IMR-90 (cell line): ENCODE measurements at regions not wholly inside any gene's neighbourhood (a gene's known extent, or its start where the extent isn't known, plus 50 kb on each side); places are given as distances from the start of the nearest gene placed in this dataset.

ENCODE experiments used
- ATAC-seq: fragments of 200-7000 bp; cut with Tn5 transposase; 2 replicates; pipeline ENCODE4 v1.9.1; 2020; ENCODE audit warnings: low read depth, mild to moderate bottlenecking, moderate library complexity
- BruUV-seq: library from RNA; stranded (reverse); fragments of 400-500 nt; replicated peaks from 2 replicates; lab custom pipeline; 2021; lab: Mats Ljungman, UMichigan
- CTCF ChIA-PET: fragments of 300-600 bp; formaldehyde crosslinking; extraction: SDS; loops from one replicate; lab custom pipeline; 2021; ENCODE audit warnings: antibody characterized with exemption; lab: Yijun Ruan, JAX
- POLR2A ChIA-PET: fragments of 300-600 bp; sonication (Branson Sonifier 250); formaldehyde crosslinking; loops from one replicate; lab custom pipeline; 2022; ENCODE audit warnings: antibody characterized with exemption; ENCODE audit not compliant: unreplicated experiment; lab: Charles Lee
- DNase-seq: peaks from one replicate; pipeline ENCODE4 v3.0.0; 2013
- H2AFZ ChIP-seq: replicated peaks from 2 replicates; pipeline ENCODE3; 2013; ENCODE audit warnings: low read length, mild to moderate bottlenecking; ENCODE audit not compliant: poor library complexity
- H2AK5ac ChIP-seq: 2 replicates; pipeline ENCODE4 v1.6.1; 2013; ENCODE audit warnings: low read depth, low read length, inconsistent platforms
- H2AK9ac ChIP-seq: replicated peaks from 2 replicates; pipeline ENCODE3; 2013; ENCODE audit warnings: mild to moderate bottlenecking, low read depth, low read length, moderate library complexity; ENCODE audit not compliant: poor library complexity
- H2BK120ac ChIP-seq: 2 replicates; pipeline ENCODE4 v1.6.1; 2013; ENCODE audit warnings: low read depth, low read length, inconsistent platforms
- H2BK15ac ChIP-seq: 3 replicates; pipeline ENCODE4 v1.6.1; 2013; ENCODE audit warnings: low read depth, low read length, inconsistent platforms
- H2BK20ac ChIP-seq: 2 replicates; pipeline ENCODE4 v1.6.1; 2013; ENCODE audit warnings: low read depth, mild to moderate bottlenecking, inconsistent platforms, low read length, moderate library complexity
- H2BK5ac ChIP-seq: 2 replicates; pipeline ENCODE4 v1.6.1; 2013; ENCODE audit warnings: mild to moderate bottlenecking, low read depth, low read length, inconsistent platforms; ENCODE audit not compliant: poor library complexity, severe bottlenecking
- H3K14ac ChIP-seq: replicated peaks from 2 replicates; pipeline ENCODE4 v1.6.1; 2013; ENCODE audit warnings: low read depth, low read length, inconsistent platforms
- H3K18ac ChIP-seq: 2 replicates; pipeline ENCODE4 v1.6.1; 2013; ENCODE audit warnings: low read depth, low read length, control low read depth
- H3K23ac ChIP-seq: 2 replicates; pipeline ENCODE4 v1.6.1; 2013; ENCODE audit warnings: low read depth, low read length, inconsistent platforms
- H3K27ac ChIP-seq: 2 replicates; pipeline ENCODE4 v1.5.1; 2013; ENCODE audit warnings: mild to moderate bottlenecking, control low read depth, low read length; ENCODE audit not compliant: insufficient read depth
- H3K27me3 ChIP-seq: 2 replicates; pipeline ENCODE4 v1.6.1; 2013; ENCODE audit warnings: low read length; ENCODE audit not compliant: control insufficient read depth, insufficient read depth
- H3K36me3 ChIP-seq: 2 replicates; pipeline ENCODE4 v1.6.1; 2013; ENCODE audit warnings: low read length, mixed read lengths; ENCODE audit not compliant: control insufficient read depth, insufficient read depth
- H3K4ac ChIP-seq: 2 replicates; pipeline ENCODE4 v1.6.1; 2013; ENCODE audit warnings: low read depth, low read length, inconsistent platforms
- H3K4me1 ChIP-seq: 2 replicates; pipeline ENCODE4 v1.6.1; 2013; ENCODE audit warnings: low read length, mixed read lengths; ENCODE audit not compliant: control insufficient read depth, insufficient read depth
- H3K4me2 ChIP-seq: 2 replicates; pipeline ENCODE4 v1.6.1; 2013; ENCODE audit warnings: low read depth, mild to moderate bottlenecking, control low read depth, low read length, moderate library complexity
- H3K4me3 ChIP-seq: 2 replicates; pipeline ENCODE4 v1.5.1; 2013; ENCODE audit warnings: low read depth, mild to moderate bottlenecking, control low read depth, low read length, moderate library complexity; ENCODE audit not compliant: insufficient read depth
- H3K56ac ChIP-seq: 2 replicates; pipeline ENCODE4 v1.6.1; 2013; ENCODE audit warnings: low read length, inconsistent platforms; ENCODE audit not compliant: insufficient read depth; ENCODE audit errors: extremely low read depth
- H3K79me1 ChIP-seq, 2 experiments: 2 replicates each; pipeline ENCODE4 v1.6.1; 2013; ENCODE audit warnings: low read length in 2 of 2, inconsistent platforms in 1 of 2, low read depth in 1 of 2
- H3K9ac ChIP-seq: 2 replicates; pipeline ENCODE4 v1.6.1; 2013; ENCODE audit warnings: low read depth, low read length, control low read depth
- H3K9me1 ChIP-seq: 2 replicates; pipeline ENCODE4 v1.6.1; 2013; ENCODE audit warnings: low read length, inconsistent platforms; ENCODE audit not compliant: insufficient read depth
- H3K9me3 ChIP-seq: 2 replicates; pipeline ENCODE4 v1.6.1; 2013; ENCODE audit warnings: low read length; ENCODE audit not compliant: control insufficient read depth, insufficient read depth
- H4K20me1 ChIP-seq: 2 replicates; pipeline ENCODE4 v1.6.1; 2013; ENCODE audit warnings: low read length, inconsistent platforms; ENCODE audit not compliant: insufficient read depth
- H4K5ac ChIP-seq: 2 replicates; pipeline ENCODE4 v1.6.1; 2013; ENCODE audit warnings: mild to moderate bottlenecking, low read depth, low read length, control low read depth
- H4K8ac ChIP-seq, 2 experiments: 2 replicates each; pipeline ENCODE4 v1.6.1; 2013; ENCODE audit warnings: low read depth in 2 of 2, low read length in 2 of 2, control low read depth in 1 of 2, inconsistent platforms in 1 of 2
- H4K91ac ChIP-seq: 2 replicates; pipeline ENCODE4 v1.6.1; 2013; ENCODE audit warnings: low read depth, low read length, inconsistent platforms; ENCODE audit not compliant: insufficient read depth
- BHLHE40 ChIP-seq: fragments of 150-350 bp; IDR thresholded peaks from 2 replicates; pipeline ENCODE4 v1.6.1; 2016; ENCODE audit warnings: mild to moderate bottlenecking, low read depth, low read length
- CEBPB ChIP-seq: IDR thresholded peaks from 2 replicates; pipeline ENCODE4 v1.6.1; 2012; ENCODE audit warnings: low read depth, low read length, improper control_type of control experiment
- CHD1 ChIP-seq: IDR thresholded peaks from 2 replicates; pipeline ENCODE4 v1.6.1; 2012; ENCODE audit warnings: low read depth, low read length, improper control_type of control experiment
- FOS ChIP-seq: fragments of 150-350 bp; IDR thresholded peaks from 2 replicates; pipeline ENCODE4 v1.6.1; 2016; ENCODE audit warnings: low read depth, low read length
- MAFK ChIP-seq: IDR thresholded peaks from 2 replicates; pipeline ENCODE4 v1.6.1; 2012; ENCODE audit warnings: low read depth, low read length, improper control_type of control experiment
- MAZ ChIP-seq: IDR thresholded peaks from 2 replicates; pipeline ENCODE4 v1.6.1; 2012; ENCODE audit warnings: low read depth, mild to moderate bottlenecking, low read length, improper control_type of control experiment, moderate library complexity, borderline replicate concordance
- MXI1 ChIP-seq: IDR thresholded peaks from 2 replicates; pipeline ENCODE4 v1.6.1; 2012; ENCODE audit warnings: low read depth, mild to moderate bottlenecking, low read length, moderate library complexity, borderline replicate concordance
- NFE2L2 ChIP-seq: fragments of 150-350 bp; IDR thresholded peaks from 2 replicates; pipeline ENCODE4 v1.6.1; 2016; ENCODE audit warnings: low read depth, mild to moderate bottlenecking, low read length
- POLR2A ChIP-seq: IDR thresholded peaks from 2 replicates; pipeline ENCODE4 v1.6.1; 2012; ENCODE audit warnings: mild to moderate bottlenecking, low read depth, low read length
- RCOR1 ChIP-seq: IDR thresholded peaks from 2 replicates; pipeline ENCODE4 v1.6.1; 2012; ENCODE audit warnings: mild to moderate bottlenecking, low read length, improper control_type of control experiment; ENCODE audit not compliant: insufficient replicate concordance
- RFX5 ChIP-seq: IDR thresholded peaks from 2 replicates; pipeline ENCODE4 v1.8.0; 2012; ENCODE audit warnings: low read depth, mild to moderate bottlenecking, low read length, moderate library complexity
- SMC3 ChIP-seq: fragments of 150-350 bp; IDR thresholded peaks from 2 replicates; pipeline ENCODE4 v1.6.1; 2016; ENCODE audit warnings: low read depth, mild to moderate bottlenecking, antibody characterized with exemption, low read length, moderate library complexity
- WGBS, 2 experiments: methylation state at CpG; one replicate each; pipeline versions ENCODE4 v1.1.5 to v1.1.7; 2013; ENCODE audit warnings: missing lambda C conversion rate in 2 of 2; ENCODE audit not compliant: insufficient read length in 1 of 2; ENCODE audit errors: extremely low coverage in 2 of 2; 5-methylcytosine and 5-hydroxymethylcytosine counted together
- dilution Hi-C: fragments of 300-500 bp; cut with HindIII; formaldehyde crosslinking; loops from one replicate; pipeline ENCODE4 v1.14.3; 2018; ENCODE audit warnings: low sequenced_read_pairs; ENCODE audit not compliant: unreplicated experiment
- in situ Hi-C: fragments of 300-500 bp; cut with MboI; formaldehyde crosslinking; loops from 3 replicates; pipeline ENCODE4 v1.14.3; 2019; ENCODE audit warnings: low sequenced_read_pairs, inconsistent platforms, mixed read lengths
- intact Hi-C: fragments of 100-400 bp; cut with micrococcal nuclease; formaldehyde crosslinking; loops from 2 replicates; pipeline ENCODE4 v1.10.0; 2022
- TF ChIP-seq, protein P1 (sequence below): fragments of 150-350 bp; IDR thresholded peaks from 2 replicates; pipeline ENCODE4 v1.6.1; 2017; ENCODE audit warnings: mild to moderate bottlenecking, antibody characterized with exemption, low read length, low read depth
- TF ChIP-seq, protein P2 (sequence below): fragments of 150-350 bp; IDR thresholded peaks from 2 replicates; pipeline ENCODE4 v1.6.1; 2016; ENCODE audit warnings: low read depth, mild to moderate bottlenecking, low read length, moderate library complexity, borderline replicate concordance

DNA sequence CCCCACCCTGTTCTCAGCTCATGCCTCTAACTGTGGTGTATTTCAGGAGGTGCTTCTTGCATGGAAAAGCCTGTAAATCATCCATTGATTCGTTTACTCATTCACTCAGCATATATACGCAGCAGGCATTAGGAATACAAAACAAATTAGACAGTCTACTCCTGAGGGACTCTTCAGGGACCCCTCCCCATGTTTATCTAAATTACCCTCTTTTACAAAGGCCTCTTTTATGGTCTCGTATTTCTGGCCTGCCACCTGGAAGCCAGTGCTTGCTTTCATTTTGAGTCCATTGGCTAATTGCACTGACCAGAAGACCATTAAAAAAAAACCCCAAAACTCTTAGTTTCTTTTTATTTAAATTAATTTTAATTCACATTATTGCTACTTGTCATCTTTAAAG is 134.4 kb downstream of the DACT1 start:
- Histone ChIP-seq H4K5ac (no peak overlapping the region), H3K27me3 (peaks cover 2% of the 10 kb centered on the region), H4K20me1 (no peaks in the 10 kb centered on the region), H4K91ac (no peak overlapping the region), H3K4me3 (no peak overlapping the region), H2BK5ac (no peak overlapping the region), H3K4me2 (no peak overlapping the region), H2AK5ac (no peak overlapping the region), H2AK9ac (no peak overlapping the region), H3K4me1 (no peaks in the 10 kb centered on the region), H2BK20ac (no peak overlapping the region), H3K18ac (no peak overlapping the region), H3K14ac (no peak overlapping the region), H2AFZ (no peak overlapping the region), H3K56ac (no peak overlapping the region), H3K9me1 (no peaks in the 10 kb centered on the region), H3K9ac (no peak overlapping the region), H3K27ac (no peak overlapping the region), H3K23ac (no peak overlapping the region), H2BK15ac (no peak overlapping the region), H3K9me3 (no peaks in the 10 kb centered on the region), H3K4ac (no peak overlapping the region), H4K8ac (no peak overlapping the region), H2BK120ac (no peak overlapping the region), H3K36me3 (no peaks in the 10 kb centered on the region), H3K79me1 (no peaks in the 10 kb centered on the region)
- intact Hi-C loops, result no loop called here
- TF ChIP-seq RCOR1 (no peak), MXI1 (no peak), NFE2L2 (no peak), RFX5 (no peak), BHLHE40 (no peak), SMC3 (no peak), POLR2A (no peak), CHD1 (no peak), FOS (no peak), CEBPB (no peak), MAFK (no peak), MAZ (no peak)
- TF ChIP-seq, protein P1, sequence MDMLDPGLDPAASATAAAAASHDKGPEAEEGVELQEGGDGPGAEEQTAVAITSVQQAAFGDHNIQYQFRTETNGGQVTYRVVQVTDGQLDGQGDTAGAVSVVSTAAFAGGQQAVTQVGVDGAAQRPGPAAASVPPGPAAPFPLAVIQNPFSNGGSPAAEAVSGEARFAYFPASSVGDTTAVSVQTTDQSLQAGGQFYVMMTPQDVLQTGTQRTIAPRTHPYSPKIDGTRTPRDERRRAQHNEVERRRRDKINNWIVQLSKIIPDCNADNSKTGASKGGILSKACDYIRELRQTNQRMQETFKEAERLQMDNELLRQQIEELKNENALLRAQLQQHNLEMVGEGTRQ, result no peak
- TF ChIP-seq, protein P2, sequence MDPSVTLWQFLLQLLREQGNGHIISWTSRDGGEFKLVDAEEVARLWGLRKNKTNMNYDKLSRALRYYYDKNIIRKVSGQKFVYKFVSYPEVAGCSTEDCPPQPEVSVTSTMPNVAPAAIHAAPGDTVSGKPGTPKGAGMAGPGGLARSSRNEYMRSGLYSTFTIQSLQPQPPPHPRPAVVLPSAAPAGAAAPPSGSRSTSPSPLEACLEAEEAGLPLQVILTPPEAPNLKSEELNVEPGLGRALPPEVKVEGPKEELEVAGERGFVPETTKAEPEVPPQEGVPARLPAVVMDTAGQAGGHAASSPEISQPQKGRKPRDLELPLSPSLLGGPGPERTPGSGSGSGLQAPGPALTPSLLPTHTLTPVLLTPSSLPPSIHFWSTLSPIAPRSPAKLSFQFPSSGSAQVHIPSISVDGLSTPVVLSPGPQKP, result no peak
- DNase-seq (no peak), ATAC-seq (no peak)
- dilution Hi-C loops, result no loop called here
- ChIA-PET POLR2A (no interaction called here), CTCF (no interaction called here)
- no TSS peak for BruUV-seq
- WGBS, 2 experiments, result 83% methylated on average over 1 of the region's 3 CpGs; no CpG with 5 or more reads in 1 of the 2 experiments
- in situ Hi-C loops, result no loop called here
